ENCODE measurements at regions not wholly inside any gene's neighbourhood (a gene's known extent, or its start where the extent isn't known, plus 50 kb on each side); places are given as distances from the start of the nearest gene placed in this dataset.

DNA sequence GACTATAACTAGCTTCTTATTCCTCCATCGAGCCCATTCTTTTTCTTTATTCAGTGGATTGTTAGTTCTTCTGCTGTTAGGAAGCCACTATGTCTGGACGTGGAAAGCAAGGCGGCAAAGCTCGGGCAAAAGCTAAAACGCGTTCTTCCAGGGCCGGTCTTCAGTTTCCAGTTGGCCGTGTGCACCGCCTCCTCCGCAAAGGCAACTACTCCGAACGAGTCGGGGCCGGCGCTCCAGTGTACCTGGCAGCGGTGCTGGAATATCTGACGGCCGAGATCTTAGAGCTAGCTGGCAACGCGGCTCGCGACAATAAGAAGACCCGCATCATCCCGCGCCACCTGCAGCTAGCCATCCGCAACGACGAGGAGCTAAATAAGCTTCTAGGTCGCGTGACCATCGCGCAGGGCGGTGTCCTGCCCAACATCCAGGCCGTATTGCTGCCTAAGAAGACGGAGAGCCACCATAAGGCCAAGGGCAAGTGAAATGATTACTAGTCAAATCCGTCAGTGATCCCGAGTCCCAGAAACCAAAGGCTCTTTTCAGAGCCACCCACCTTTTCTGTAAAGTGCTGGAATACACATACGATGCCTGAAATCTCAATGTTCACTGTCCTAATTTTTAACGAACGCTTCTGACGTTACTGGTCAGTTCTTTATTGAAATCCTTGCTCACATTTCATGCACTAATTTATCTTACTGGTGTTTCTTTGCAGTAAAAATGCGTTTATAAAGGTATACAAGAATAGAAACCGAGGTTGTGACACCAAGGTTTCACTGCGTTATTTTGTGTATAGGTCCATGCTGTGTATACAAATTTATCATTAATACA lies 129.9 kb downstream of the HFE start:
- H3K4me3 Mint-ChIP-seq = no peak overlapping the region

GRCh38 chr6:26217714-26218075 lies 130.5 kb downstream of the HFE start:
- H3K9me3 Mint-ChIP-seq = no peaks in the 10 kb centered on the region
- H3K27ac Mint-ChIP-seq = no peak overlapping the region
- no peaks in the 10 kb centered on the region for H3K36me3 Mint-ChIP-seq
- H3K27me3 Mint-ChIP-seq = no peaks in the 10 kb centered on the region
- H3K4me3 Mint-ChIP-seq = no peak overlapping the region
- POLR2A ChIA-PET = interaction anchor here (0.6 to 26.7 kb wide), 20 partner anchors 8 to 1596 kb away, joined by 3 to 1314 read pairs (median 40); a partner anchor contains a TSS
- DNase-seq = no peak
- H3K4me1 Mint-ChIP-seq = peaks cover 30% of the 10 kb centered on the region
- no peak for ATAC-seq (ENCODE audit: low read depth)

More for the DNA sequence above, 129.9 kb downstream of the HFE start:
- Mint-ChIP-seq H3K9me3 (no peaks in the 10 kb centered on the region), H3K27ac (no peak overlapping the region), H3K36me3 (no peaks in the 10 kb centered on the region), H3K27me3 (no peaks in the 10 kb centered on the region), H3K4me1 (peaks cover 30% of the 10 kb centered on the region)
- peak; percentile 55 for ATAC-seq (ENCODE audit: low read depth)
- POLR2A ChIA-PET = interaction anchor here (0.5 to 26.7 kb wide), 55 partner anchors 9 to 1676 kb away, joined by 3 to 1314 read pairs (median 9); a partner anchor contains a TSS
- peak; percentile 83 for DNase-seq

- POLR2A ChIA-PET = interaction anchor here (1.0 to 26.7 kb wide), 9 partner anchors 14 to 188 kb away, joined by 3 to 1314 read pairs (median 4); a partner anchor contains a TSS
- peaks cover 29% of the 10 kb centered on the region for H3K4me1 Mint-ChIP-seq
- no peaks in the 10 kb centered on the region for H3K27me3 Mint-ChIP-seq
- ATAC-seq (ENCODE audit: low read depth) = no peak
- H3K27ac Mint-ChIP-seq = peak overlapping the region; percentile 49
- H3K4me3 Mint-ChIP-seq = no peak overlapping the region
- no peaks in the 10 kb centered on the region for H3K9me3 Mint-ChIP-seq
- no peaks in the 10 kb centered on the region for H3K36me3 Mint-ChIP-seq
- no peak for DNase-seq
Observed at GRCh38 chr6:26218824-26219223, 131.6 kb downstream of the HFE start.

DNA sequence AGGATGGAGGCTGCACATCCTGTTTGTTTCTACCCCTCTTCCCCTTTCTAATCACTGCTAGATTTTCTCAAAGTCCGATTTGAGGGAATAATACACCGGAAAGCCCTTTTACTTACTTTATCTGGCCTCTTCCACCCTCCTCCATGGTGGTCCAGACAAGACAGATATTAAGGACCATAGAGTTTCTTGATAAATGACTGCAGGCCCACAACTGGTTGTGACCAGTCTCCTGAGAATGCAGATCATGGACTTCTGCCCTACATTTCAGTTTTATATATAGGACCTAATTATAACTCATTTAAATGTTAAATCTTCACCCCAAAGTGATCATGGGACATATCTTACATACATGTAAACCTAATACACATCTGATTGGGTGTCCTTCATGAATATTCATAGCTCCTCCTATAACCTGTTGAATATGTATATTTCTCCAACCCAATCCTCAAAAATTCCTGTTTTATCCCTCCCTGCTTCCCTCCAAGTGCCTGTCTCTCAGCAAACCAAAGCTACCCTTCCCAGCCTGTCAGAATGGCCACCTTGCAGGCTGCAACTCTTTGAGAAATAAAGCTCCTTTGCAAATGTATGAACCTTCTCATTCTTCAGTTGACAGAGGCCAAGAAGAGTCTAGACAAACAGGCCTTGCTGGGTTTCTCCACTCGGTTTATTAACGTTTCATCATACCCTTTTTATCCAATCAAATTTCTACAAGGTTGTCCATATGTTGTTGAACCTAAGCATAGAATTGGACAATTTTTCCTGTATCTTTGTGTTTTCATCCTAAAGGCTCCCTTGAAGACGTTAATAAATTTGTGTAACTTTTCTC lies 133.1 kb downstream of the HFE start:
- H3K36me3 Mint-ChIP-seq = no peaks in the 10 kb centered on the region
- ATAC-seq (ENCODE audit: low read depth) = no peak
- H3K27ac Mint-ChIP-seq = peak overlapping the region; percentile 73
- POLR2A ChIA-PET = interaction anchor here (0.9 to 26.7 kb wide), 12 partner anchors 10 to 189 kb away, joined by 3 to 1314 read pairs (median 4); a partner anchor contains a TSS
- no peaks in the 10 kb centered on the region for H3K9me3 Mint-ChIP-seq
- H3K4me1 Mint-ChIP-seq = peaks cover 24% of the 10 kb centered on the region
- no peak overlapping the region for H3K4me3 Mint-ChIP-seq
- DNase-seq = no peak
- no peaks in the 10 kb centered on the region for H3K27me3 Mint-ChIP-seq

- Mint-ChIP-seq H3K9me3 (no peaks in the 10 kb centered on the region), H3K36me3 (no peaks in the 10 kb centered on the region), H3K4me1 (peaks cover 24% of the 10 kb centered on the region), H3K27me3 (no peaks in the 10 kb centered on the region), H3K4me3 (no peak overlapping the region), H3K27ac (no peak overlapping the region)
- POLR2A ChIA-PET = interaction anchor here (1.0 to 26.7 kb wide), 10 partner anchors 10 to 189 kb away, joined by 3 to 1314 read pairs (median 4); a partner anchor contains a TSS
- ATAC-seq (ENCODE audit: low read depth) (no peak), DNase-seq (no peak)
Observed at GRCh38 chr6:26221186-26221585, 134.0 kb downstream of the HFE start.

DNA sequence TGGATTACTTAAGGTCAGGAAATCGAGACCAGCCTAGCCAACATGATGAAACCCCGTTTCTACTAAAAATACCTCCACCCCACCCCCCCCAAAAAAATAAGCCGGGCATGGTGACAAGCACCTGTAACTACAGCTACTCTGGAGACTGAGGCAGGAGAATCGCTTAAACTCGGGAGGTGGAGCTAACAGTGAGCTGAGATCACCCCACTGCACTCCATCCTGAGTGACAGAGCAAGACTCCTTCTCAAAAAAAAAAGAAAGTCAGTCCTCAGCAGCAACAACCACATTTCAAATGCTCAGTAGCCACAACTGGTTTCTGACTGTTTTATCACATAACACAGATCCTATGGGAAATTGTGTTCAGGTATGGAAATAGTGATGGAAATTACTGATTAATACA lies 135.3 kb downstream of the HFE start:
- H3K9me3 Mint-ChIP-seq = no peaks in the 10 kb centered on the region
- DNase-seq = no peak
- H3K27ac Mint-ChIP-seq = no peak overlapping the region
- peaks cover 3% of the 10 kb centered on the region for H3K36me3 Mint-ChIP-seq
- POLR2A ChIA-PET = interaction anchor here (0.6 to 26.7 kb wide), 20 partner anchors 13 to 1670 kb away, joined by 3 to 1314 read pairs (median 8); a partner anchor contains a TSS
- no peaks in the 10 kb centered on the region for H3K27me3 Mint-ChIP-seq
- H3K4me3 Mint-ChIP-seq = no peak overlapping the region
- peaks cover 32% of the 10 kb centered on the region for H3K4me1 Mint-ChIP-seq
- peak; percentile 41 for ATAC-seq (ENCODE audit: low read depth)

DNA sequence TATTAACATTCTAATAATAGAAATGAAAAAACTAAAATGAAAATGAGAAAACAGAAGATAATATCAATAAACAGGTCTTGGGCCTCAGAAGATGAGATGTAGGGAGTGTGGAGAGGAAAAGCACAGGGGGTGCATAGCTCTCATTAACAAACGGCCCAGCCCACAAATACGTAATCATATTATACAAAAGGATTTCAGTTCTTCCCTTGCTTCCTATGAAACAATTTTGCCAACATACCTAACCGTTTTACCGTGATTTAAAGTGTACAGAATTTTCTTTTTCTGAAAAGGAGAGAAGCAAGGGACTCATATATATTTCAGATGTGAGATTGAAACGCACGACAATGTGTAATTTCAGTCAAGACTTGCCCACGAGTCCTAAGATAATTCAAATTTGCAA lies 136.0 kb downstream of the HFE start:
- H3K27ac Mint-ChIP-seq = no peak overlapping the region
- POLR2A ChIA-PET = interaction anchor here (0.8 to 26.7 kb wide), 25 partner anchors 7 to 1670 kb away, joined by 3 to 1314 read pairs (median 7); a partner anchor contains a TSS
- peaks cover 3% of the 10 kb centered on the region for H3K36me3 Mint-ChIP-seq
- H3K27me3 Mint-ChIP-seq = no peaks in the 10 kb centered on the region
- H3K4me1 Mint-ChIP-seq = peaks cover 31% of the 10 kb centered on the region
- peak; percentile 24 for ATAC-seq (ENCODE audit: low read depth)
- H3K4me3 Mint-ChIP-seq = no peak overlapping the region
- no peaks in the 10 kb centered on the region for H3K9me3 Mint-ChIP-seq
- DNase-seq = no peak

GRCh38 chr6:26223650-26224546 lies 136.7 kb downstream of the HFE start:
- DNase-seq (peak; percentile 59), ATAC-seq (ENCODE audit: low read depth) (peak; percentile 77)
- POLR2A ChIA-PET = interaction anchor here (0.8 to 26.7 kb wide), 25 partner anchors 8 to 1669 kb away, joined by 3 to 1314 read pairs (median 7); a partner anchor contains a TSS
- no peak overlapping the region for H3K27ac Mint-ChIP-seq
- H3K4me1 Mint-ChIP-seq = peaks cover 29% of the 10 kb centered on the region
- no peaks in the 10 kb centered on the region for H3K9me3 Mint-ChIP-seq
- no peaks in the 10 kb centered on the region for H3K27me3 Mint-ChIP-seq
- H3K4me3 Mint-ChIP-seq = no peak overlapping the region
- peaks cover 3% of the 10 kb centered on the region for H3K36me3 Mint-ChIP-seq

- H3K4me3 Mint-ChIP-seq = no peak overlapping the region
- H3K36me3 Mint-ChIP-seq = peaks cover 3% of the 10 kb centered on the region
- DNase-seq (no peak), ATAC-seq (ENCODE audit: low read depth) (no peak)
- no peaks in the 10 kb centered on the region for H3K9me3 Mint-ChIP-seq
- H3K27ac Mint-ChIP-seq = no peak overlapping the region
- H3K4me1 Mint-ChIP-seq = peaks cover 27% of the 10 kb centered on the region
- POLR2A ChIA-PET = interaction anchor here (0.9 to 26.7 kb wide), 16 partner anchors 8 to 192 kb away, joined by 3 to 1314 read pairs (median 18); a partner anchor contains a TSS
- no peaks in the 10 kb centered on the region for H3K27me3 Mint-ChIP-seq
Observed at GRCh38 chr6:26224547-26224912, 137.3 kb downstream of the HFE start.

DNA sequence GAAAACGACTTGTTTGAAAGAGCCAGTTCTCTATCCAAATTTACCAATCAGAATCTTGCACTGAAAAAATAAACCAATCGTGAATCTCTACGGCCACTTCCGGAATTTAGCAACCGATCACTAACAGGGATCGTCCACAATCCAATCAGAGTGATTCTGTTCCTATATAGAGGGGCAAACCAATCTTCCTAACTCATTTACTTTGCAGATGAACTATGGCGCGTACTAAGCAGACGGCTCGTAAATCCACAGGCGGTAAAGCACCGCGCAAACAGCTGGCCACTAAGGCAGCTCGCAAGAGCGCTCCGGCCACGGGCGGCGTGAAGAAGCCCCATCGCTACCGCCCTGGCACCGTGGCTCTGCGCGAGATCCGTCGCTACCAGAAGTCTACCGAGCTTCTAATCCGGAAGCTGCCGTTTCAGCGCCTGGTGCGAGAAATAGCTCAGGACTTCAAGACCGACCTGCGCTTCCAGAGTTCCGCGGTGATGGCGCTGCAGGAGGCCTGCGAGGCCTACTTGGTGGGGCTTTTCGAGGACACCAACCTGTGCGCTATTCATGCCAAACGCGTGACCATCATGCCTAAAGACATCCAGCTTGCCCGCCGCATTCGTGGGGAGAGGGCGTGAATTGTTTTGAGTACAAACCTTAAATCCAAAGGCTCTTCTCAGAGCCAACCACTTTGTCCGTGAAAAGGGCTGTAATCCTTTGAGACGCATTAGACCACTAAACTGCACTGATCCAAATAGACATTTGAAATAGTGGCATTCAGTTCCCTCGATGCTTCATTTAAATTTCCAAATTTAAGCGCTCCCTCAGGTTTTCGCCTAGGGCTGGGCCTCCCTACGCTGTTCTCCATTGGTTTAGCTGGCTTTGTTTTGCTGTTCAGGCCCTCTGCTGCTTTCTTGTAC lies 138.0 kb downstream of the HFE start:
- peaks cover 23% of the 10 kb centered on the region for H3K4me1 Mint-ChIP-seq
- ATAC-seq (ENCODE audit: low read depth) (no peak), DNase-seq (no peak)
- POLR2A ChIA-PET = interaction anchor here (1.1 to 26.7 kb wide), 9 partner anchors 9 to 67 kb away, joined by 3 to 1314 read pairs (median 19); a partner anchor contains a TSS
- H3K36me3 Mint-ChIP-seq = peaks cover 5% of the 10 kb centered on the region
- H3K27ac Mint-ChIP-seq = no peak overlapping the region
- no peaks in the 10 kb centered on the region for H3K9me3 Mint-ChIP-seq
- H3K27me3 Mint-ChIP-seq = no peaks in the 10 kb centered on the region
- no peak overlapping the region for H3K4me3 Mint-ChIP-seq

DNA sequence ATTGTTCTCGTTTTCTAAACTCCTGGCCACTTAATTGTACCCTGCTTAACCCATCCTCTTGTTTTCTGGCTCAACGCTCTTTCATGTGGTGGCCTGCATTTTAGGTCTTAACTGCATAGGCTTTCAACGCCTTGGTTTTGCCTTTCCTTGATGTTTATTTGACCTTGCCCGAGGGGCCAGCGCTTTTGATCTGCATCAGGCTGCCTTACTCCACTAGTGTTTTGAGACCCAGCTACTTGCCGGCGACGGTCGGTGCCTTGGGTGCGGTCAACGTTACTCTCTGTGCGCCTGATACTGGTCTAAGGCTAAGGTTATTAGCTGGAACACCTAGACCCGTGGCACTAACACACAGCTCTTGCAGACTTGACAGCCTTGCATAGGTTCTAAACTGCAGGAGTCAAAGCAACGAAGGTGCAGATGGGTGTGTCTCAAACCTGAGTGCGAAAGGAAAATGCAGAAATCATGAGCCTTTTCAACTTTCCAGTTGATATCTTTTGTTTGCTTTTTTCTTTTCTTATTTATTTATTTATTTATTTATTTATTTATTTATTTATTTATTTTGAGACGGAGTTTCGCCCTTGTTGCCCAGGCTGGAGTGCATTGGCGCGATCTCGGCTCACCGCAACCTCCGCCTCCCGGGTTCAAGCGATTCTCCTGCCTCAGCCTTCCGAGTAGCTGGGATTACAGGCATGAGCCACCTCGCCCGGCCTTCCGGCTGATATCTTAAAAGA lies 138.8 kb downstream of the HFE start:
- H3K9me3 Mint-ChIP-seq = no peaks in the 10 kb centered on the region
- POLR2A ChIA-PET = interaction anchor here (1.1 to 26.7 kb wide), 8 partner anchors 9 to 194 kb away, joined by 3 to 1314 read pairs (median 21); a partner anchor contains a TSS
- peaks cover 6% of the 10 kb centered on the region for H3K36me3 Mint-ChIP-seq
- peaks cover 20% of the 10 kb centered on the region for H3K4me1 Mint-ChIP-seq
- DNase-seq (no peak), ATAC-seq (ENCODE audit: low read depth) (no peak)
- H3K4me3 Mint-ChIP-seq = peak overlapping the region; percentile 16
- no peak overlapping the region for H3K27ac Mint-ChIP-seq
- no peaks in the 10 kb centered on the region for H3K27me3 Mint-ChIP-seq
